Esophagus squamous epithelium (tissue), 5 donors: ENCODE measurements at regions not wholly inside any gene's neighbourhood (a gene's known extent, or its start where the extent isn't known, plus 50 kb on each side); places are given as distances from the start of the nearest gene placed in this dataset.

Experiments
- DNase-seq: peaks from one replicate; lab custom pipeline; 2025; lab: John Stamatoyannopoulos, UW
- H3K27ac ChIP-seq, 4 donors: fragments of 200-600 bp; sonication (generic); one replicate each; pipeline ENCODE4 v1.5.1; 2016 to 2019; ENCODE audit warnings: mild to moderate bottlenecking in 1 of 4
- H3K27me3 ChIP-seq, 4 donors: fragments of 200-600 bp; sonication (generic); 1 replicate in 3 of 4; 2 replicates in 1 of 4; pipeline versions ENCODE4 v1.5.1 to v1.6.0; 2017 to 2021; ENCODE audit warnings: antibody characterized with exemption in 1 of 4
- H3K36me3 ChIP-seq, 3 donors: fragments of 200-600 bp; sonication (generic); one replicate each; pipeline ENCODE4 v1.5.1; 2016 to 2019
- H3K4me1 ChIP-seq, 3 donors: fragments of 200-600 bp; sonication (generic); one replicate each; pipeline ENCODE4 v1.5.1; 2017 to 2019
- H3K4me3 ChIP-seq, 4 donors: fragments of 200-600 bp; sonication (generic); 1 replicate in 3 of 4; 2 replicates in 1 of 4; pipeline ENCODE4 v1.5.1; 2016 to 2019; ENCODE audit warnings: mild to moderate bottlenecking in 2 of 4, moderate library complexity in 1 of 4
- H3K9me3 ChIP-seq, 3 donors: fragments of 200-600 bp; sonication (generic); one replicate each; pipeline ENCODE4 v1.5.1; 2016 to 2019
- CTCF ChIP-seq, 6 experiments: fragments of 450-650 bp in 4 of 6; fragments of 200-600 bp in 2 of 6; sonication (generic) in 2 of 6; IDR thresholded peaks; one replicate each; pipeline ENCODE4 v1.5.1; 2016 to 2019; ENCODE audit warnings: antibody characterized with exemption in 6 of 6, mild to moderate bottlenecking in 4 of 6, moderate library complexity in 4 of 6
- POLR2A ChIP-seq, 4 donors: fragments of 450-650 bp; IDR thresholded peaks; one replicate each; pipeline ENCODE4 v1.6.1; 2017; ENCODE audit warnings: antibody characterized with exemption in 4 of 4, mild to moderate bottlenecking in 4 of 4, moderate library complexity in 3 of 4
- WGBS, 2 donors: methylation state at CpG; one replicate each; pipeline ENCODE4 v1.1.5; 2018; 5-methylcytosine and 5-hydroxymethylcytosine counted together
- intact Hi-C: fragments of 100-400 bp; cut with DNase I; formaldehyde crosslinking; loops from one replicate; pipeline ENCODE4 v1.15.0; 2022
- donor health status: DM: yes; HTN: yes; CAD: no.

GRCh38 chr20:60762386-60762785 is 489.7 kb upstream of the CDH4 start:
- no peaks in the 10 kb centered on the region for H3K27me3 ChIP-seq
- WGBS, 2 donors = 93 to 96% methylated on average over 6 of the region's 6 CpGs
- H3K27ac ChIP-seq = no peak overlapping the region
- no peak overlapping the region for H3K4me3 ChIP-seq
- H3K4me1 ChIP-seq = no peaks in the 10 kb centered on the region
- DNase-seq = no peak
- no peaks in the 10 kb centered on the region for H3K36me3 ChIP-seq
- no peak for TF ChIP-seq POLR2A (IDR thresholded peaks at IDR 0.05)
- TF ChIP-seq CTCF (IDR thresholded peaks at IDR 0.05) = no peak
- intact Hi-C loops = no loop called here
- no peaks in the 10 kb centered on the region for H3K9me3 ChIP-seq

- Histone ChIP-seq H3K27ac (no peak overlapping the region), H3K36me3 (no peaks in the 10 kb centered on the region), H3K27me3 (no peaks in the 10 kb centered on the region), H3K4me1 (no peaks in the 10 kb centered on the region), H3K9me3 (no peaks in the 10 kb centered on the region), H3K4me3 (no peak overlapping the region)
- WGBS, 2 donors = 80 to 85% methylated on average over 4 of the region's 4 CpGs
- intact Hi-C loops = no loop called here
- DNase-seq = no peak
- TF ChIP-seq CTCF (IDR thresholded peaks at IDR 0.05) (no peak), POLR2A (IDR thresholded peaks at IDR 0.05) (no peak)
Observed at GRCh38 chr20:60764328-60764727, 487.7 kb upstream of the CDH4 start.

GRCh38 chr20:60764771-60765170 is 487.3 kb upstream of the CDH4 start:
- TF ChIP-seq CTCF (IDR thresholded peaks at IDR 0.05) (no peak), POLR2A (IDR thresholded peaks at IDR 0.05) (no peak)
- Histone ChIP-seq H3K36me3 (no peaks in the 10 kb centered on the region), H3K4me3 (no peak overlapping the region), H3K9me3 (no peaks in the 10 kb centered on the region), H3K27ac (no peak overlapping the region), H3K4me1 (no peaks in the 10 kb centered on the region), H3K27me3 (no peaks in the 10 kb centered on the region)
- 58 to 64% methylated on average over 9 of the region's 9 CpGs for WGBS, 2 donors
- DNase-seq = no peak
- intact Hi-C loops = no loop called here

GRCh38 chr20:60765821-60766403 is 486.1 kb upstream of the CDH4 start:
- DNase-seq = no peak
- WGBS, 2 donors = 70 to 77% methylated on average over 6 to 7 of the region's 10 CpGs
- no peak overlapping the region for H3K27ac ChIP-seq
- intact Hi-C loops = no loop called here
- no peaks in the 10 kb centered on the region for H3K4me1 ChIP-seq
- no peaks in the 10 kb centered on the region for H3K36me3 ChIP-seq
- H3K27me3 ChIP-seq = no peaks in the 10 kb centered on the region
- H3K9me3 ChIP-seq = no peaks in the 10 kb centered on the region
- TF ChIP-seq POLR2A (IDR thresholded peaks at IDR 0.05) (no peak), CTCF (IDR thresholded peaks at IDR 0.05) (no peak)
- H3K4me3 ChIP-seq = no peak overlapping the region

GRCh38 chr20:60768216-60768615 is 483.8 kb upstream of the CDH4 start:
- intact Hi-C loops = no loop called here
- Histone ChIP-seq H3K27me3 (no peaks in the 10 kb centered on the region), H3K4me3 (no peak overlapping the region), H3K4me1 (no peaks in the 10 kb centered on the region), H3K9me3 (no peaks in the 10 kb centered on the region), H3K36me3 (no peaks in the 10 kb centered on the region), H3K27ac (no peak overlapping the region)
- 62 to 68% methylated on average over 1 of the region's 1 CpG for WGBS, 2 donors
- TF ChIP-seq CTCF (IDR thresholded peaks at IDR 0.05) (no peak), POLR2A (IDR thresholded peaks at IDR 0.05) (no peak)
- DNase-seq = no peak
